ENCODE measurements at regions not wholly inside any gene's neighbourhood (a gene's known extent, or its start where the extent isn't known, plus 50 kb on each side); places are given as distances from the start of the nearest gene placed in this dataset.

DNA sequence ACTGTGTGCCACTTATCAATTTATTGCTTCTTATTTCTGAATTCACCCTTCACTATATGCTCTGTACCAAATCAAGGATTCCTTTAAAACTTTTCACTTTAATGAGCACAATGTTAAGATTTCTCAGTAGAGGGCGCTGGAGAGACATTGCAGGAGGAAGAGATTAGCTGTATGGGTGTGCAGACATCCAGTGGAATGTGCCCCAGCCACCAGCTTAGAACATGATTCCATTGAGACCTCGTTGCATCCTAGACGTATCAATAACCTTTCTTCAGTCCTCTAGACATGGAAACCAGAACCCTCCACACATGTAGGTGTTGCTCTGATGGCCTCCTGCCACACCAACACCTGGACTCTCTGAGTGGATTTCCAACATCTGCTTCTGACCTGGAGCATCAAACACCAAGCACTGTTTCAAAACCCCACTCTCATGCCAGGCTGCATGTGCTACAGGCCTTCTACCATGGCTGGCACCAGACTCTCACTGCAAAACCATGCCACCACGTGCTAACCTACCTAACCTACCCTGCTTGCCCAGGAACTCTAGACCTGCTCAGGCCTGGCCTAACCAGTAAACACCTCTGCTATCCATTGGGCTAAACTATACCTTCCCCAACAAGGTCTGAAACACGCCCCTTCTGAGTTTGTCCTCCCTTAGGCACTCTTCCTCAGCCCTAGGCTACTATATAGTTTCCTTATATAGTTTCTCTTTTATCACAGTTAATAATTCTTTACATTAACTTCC is 633.2 kb upstream of the PKDCC start:
- DNase-seq, result no peak

DNA sequence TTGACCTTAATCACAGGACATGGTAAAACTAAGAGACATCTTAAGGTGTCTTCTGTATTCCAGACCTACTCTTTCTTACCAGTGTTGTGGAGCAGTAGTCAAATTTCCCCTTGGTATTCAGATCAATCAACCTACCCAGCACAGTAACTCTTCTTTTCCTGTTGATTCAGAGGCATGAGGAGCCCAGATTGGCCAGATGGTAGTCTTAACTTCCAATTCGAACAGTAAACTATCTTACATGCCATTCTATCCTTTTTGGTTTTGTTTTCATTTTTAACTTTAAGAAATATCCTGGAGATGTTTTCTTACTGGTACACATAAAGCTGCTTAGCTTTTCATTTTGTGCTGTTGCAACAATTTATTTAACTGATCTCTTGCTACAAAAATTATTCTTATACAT is 630.3 kb upstream of the PKDCC start:
- DNase-seq, result no peak

DNA sequence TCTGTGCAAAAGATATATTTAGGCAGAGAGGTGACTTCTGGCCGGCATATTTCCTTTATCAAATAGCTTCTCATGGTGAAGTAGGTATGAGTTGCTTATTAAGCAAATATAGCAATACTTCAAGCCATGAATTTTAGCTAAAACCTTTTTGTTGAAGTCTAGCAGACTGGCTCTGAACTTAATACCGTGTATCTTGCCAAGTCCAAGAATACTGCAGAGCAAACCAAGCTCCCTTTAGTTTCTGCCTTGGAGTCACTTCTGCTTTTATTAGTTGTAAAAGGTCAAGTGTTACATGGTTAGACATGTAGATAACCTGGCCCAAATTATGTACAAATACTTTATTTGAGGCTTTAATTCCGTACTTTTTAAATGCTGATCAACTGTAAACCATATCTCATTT is 627.6 kb upstream of the PKDCC start:
- no peak for DNase-seq

DNA sequence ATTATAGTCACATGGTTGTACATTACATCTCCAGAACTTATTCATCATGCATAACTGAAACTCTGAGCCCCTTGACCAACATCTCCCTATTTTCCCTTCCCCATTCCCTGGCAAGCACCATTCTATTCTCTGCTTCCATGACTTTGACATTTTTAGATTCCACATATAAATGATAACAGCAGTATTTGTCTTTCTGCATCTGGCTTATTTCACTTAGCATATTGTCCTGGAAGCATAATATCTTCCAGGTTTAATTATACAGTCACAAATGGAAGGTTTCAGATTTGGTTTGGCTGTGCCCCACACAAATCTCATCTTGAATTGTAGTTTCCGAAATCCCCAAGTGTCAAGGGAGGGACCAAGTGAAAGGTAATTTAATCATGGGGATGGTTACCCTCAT is 626.9 kb upstream of the PKDCC start:
- no peak for DNase-seq

DNA sequence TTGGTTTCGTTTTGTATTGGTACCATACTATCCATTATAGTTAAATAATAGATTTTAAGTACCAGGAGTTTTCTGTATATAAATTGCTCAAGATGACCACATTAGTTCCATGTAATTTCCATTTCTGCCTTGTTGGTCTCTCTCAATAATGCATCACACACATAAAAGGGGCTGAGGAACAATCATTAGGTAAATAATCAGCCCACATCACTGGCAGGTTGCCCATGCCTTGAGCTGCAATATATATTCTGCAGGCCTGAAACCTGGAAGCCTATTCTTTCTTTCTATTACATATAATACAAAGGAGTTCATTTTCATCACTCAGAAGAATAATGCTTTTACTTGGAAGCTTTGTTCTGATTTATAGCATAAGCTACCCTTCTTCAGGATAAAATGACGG is 616.1 kb upstream of the PKDCC start:
- DNase-seq, result no peak

DNA sequence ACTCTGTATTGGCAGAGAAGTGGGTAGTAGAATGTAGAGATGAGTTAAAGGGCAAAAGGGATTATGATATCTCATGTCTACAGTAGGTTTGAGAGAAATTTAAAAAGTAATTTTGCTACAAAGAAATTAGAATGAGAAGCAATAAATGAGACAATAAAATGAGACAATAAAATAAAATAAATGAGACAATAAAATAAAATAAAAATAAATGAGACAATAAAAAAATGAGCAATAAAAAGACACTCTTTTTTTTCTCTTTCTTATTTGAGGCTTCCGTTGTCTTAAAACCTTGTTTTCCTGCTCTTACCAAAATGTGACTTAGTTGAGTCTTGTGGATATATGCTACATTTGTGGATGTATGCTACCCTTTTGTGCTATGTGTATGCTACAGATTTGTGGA is 615.4 kb upstream of the PKDCC start:
- DNase-seq, result no peak

DNA sequence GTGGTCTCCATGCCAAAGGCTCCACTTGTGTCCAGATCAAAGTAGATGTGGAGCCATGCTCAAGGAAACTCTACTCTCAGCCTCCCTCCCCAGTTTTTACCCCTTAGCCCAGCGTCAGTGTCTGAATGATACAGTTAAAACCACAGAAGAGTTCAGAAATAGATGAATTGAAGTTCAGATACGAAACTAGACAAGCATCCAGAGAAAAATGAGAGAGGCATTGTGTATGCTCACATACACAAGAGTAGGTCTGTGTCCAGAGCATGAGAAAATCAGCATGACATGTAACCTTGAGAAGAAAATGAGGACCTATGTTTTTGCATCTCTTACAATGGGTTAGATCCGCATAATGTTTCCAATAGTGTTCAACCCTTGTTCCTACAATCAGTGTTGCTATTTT is 612.8 kb upstream of the PKDCC start:
- DNase-seq, result no peak

DNA sequence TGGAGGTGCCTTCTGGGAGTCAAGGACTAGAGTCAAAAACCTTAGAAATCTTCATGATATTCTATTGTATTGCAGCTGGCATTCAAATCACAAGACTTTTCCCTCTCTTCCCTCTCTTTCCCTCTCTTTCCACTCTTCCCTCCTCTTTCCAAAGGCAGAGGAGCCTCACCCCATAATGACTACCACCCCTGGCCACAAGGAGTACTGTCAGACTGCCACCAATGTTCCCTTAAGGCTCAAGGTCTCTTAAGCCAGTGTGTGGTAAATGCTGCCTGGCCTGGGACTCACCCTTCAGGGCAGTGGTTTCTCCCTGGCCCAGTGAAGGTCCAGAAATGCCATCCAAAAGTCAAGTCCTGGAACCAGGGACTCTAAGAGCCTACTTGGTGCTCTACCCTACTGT is 605.9 kb upstream of the PKDCC start:
- DNase-seq, result no peak

DNA sequence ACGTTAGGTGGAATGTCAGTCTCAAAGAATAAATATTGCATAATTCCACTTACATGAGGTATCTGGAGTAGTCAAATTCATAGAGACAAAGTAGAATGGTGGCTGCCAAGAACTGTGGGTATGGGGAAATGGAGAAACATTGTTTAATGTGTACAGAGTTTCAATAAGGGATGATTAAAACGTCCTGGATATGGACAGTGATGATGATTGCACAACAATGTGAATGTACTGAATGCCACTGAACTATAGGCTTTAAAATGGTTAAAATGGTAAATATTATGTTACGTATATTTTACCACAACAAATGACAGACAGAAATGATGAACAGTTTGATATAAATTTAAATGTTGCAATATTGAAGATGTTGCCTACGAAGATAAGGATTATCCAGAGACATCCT is 602.0 kb upstream of the PKDCC start:
- no peak for DNase-seq

DNA sequence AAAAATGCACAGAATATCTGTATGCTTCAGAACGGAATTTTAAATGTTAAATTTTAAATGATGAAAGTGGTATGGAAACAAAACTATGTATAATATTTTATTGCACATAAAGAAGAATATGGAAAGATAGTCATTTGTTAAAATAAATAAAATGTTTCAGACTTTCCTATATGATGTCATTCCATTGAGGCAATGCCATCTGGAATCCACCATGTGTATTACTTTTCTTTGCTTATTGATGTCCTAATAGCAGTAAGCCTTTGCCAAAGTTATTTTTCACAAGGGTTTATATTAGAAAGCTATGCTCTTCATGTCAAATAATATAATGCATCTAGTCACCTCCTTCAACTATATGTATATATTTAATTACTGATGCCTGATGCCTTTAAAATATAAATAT is 601.6 kb upstream of the PKDCC start:
- no peak for DNase-seq

DNA sequence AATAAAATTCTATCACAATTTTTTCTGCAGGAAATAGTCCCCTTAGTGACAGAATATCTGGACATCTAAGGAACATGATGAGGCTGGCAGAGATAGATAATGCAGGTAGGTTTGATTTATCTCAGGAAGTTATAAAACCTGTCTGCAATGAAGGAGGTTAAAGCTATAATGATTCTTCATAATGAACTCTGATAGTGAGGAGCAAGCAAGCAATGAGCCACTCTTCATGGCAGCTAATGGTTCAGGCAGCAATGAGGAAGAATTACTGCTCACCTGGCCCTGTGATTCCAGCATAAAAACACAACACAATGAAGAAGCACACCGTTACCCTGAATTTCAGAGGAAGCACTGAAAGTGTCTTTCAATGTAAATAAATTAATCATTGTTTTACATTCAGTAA is 599.6 kb upstream of the PKDCC start:
- DNase-seq, result no peak

DNA sequence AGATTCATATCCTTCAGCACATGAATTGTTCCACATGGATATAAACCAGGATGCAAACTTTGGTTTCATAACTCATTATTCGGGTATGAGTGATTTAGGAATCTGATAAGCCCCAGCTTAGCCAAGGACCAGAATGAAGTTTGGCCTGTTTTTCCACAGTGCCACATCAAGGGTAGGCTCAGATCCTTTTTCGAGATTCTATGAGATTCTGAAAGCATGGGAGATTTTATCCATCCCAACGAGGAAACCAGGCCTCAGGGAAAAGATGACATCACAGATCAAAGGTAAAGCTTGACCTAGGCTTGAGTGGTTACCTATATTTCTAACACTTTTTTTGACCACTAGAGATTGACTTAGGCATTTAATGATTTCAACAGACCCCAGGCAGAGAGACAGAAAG is 590.8 kb upstream of the PKDCC start:
- DNase-seq, result no peak

DNA sequence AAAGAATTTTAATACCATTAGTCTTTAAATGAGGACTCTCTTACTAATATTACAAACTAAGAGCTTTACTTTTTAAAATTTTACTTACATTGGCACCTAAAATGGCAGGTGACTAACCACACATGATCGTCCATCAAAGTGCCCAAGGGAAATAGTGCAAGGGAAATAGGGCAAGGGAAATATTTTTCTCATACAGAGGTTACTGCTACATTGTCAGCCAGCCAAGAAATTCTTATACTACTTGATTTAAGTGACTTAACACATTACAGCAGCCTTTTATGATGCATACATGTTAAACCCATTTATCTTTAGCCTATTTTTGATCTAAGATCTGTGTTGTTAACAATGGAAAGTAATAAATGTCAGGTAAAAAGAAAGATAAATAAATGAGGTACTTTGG is 587.2 kb upstream of the PKDCC start:
- DNase-seq, result no peak

DNA sequence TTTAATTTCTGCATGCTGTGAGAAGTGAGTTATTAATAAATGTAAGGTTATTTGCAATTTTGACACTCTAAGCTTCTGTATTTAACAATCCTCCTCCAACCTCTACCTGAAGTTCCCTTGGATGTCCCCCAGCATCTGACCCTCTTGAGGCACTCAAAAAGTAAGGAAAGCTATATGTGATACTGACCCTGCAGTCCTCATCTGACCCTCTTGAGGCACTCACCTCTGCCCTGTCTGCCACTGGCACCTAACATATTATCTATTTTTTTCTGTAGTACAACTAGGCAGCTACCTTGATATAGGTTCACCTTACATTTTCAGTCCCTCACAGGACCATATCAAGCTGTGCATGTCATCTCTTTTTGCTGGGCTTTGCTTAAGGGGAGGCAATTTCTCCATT is 583.4 kb upstream of the PKDCC start:
- DNase-seq, result no peak

DNA sequence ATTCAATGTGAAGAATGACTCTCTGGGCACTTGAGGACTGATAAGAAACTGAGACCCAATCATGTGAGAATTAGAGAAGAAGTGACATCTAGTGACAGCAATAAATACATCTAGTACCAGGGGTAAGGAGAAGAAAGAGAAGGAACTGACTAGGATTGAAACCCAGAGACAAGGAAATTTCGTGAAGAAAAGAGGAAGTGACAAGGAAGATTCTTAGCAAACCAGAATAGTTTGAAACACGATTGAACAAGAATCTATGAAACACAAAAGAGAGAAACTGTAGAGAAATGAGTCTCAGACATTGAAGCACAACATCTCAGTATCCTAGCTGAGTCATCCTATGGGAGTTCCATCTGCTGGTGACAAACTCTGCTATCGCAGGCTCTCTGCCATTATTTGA is 571.9 kb upstream of the PKDCC start:
- DNase-seq, result peak in 1 of 2 donors; percentile 29

DNA sequence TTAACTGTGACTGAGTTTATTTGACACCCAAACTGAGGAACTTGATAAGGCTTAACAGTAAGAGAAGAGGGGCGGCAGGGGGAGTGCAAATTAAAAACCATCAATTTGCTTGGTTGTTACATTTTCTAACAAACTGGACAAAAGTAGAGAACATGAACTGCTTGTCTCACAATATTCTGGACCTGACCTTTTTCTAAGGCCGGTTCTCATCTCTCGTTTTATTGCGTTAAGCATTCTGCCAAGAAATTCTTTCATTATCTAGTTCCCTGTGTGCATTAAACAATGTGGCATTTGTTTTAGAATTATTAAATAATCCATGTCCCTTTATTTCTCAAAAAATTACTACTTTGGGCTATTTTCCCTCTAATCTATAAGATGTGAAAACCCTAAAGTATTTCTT is 565.2 kb upstream of the PKDCC start:
- DNase-seq, result no peak

DNA sequence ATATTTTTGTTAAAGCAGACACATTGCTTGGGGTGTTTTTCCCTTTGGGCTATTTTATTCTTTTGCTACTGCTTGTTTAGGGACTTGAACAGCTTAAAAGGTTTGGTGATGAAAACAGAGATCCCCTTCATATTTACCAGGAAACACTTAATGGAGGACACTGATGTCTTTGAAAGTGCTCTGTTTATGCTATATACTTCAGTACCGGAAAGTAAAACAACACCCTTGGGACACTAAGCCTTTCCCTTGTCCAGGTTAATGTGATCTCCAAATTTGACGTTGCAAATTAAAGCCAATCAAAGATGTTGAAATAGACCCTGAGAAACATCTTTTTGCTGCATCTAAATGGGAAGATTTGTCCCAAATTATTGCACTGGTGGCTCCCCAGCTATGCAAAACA is 564.6 kb upstream of the PKDCC start:
- DNase-seq, result no peak

DNA sequence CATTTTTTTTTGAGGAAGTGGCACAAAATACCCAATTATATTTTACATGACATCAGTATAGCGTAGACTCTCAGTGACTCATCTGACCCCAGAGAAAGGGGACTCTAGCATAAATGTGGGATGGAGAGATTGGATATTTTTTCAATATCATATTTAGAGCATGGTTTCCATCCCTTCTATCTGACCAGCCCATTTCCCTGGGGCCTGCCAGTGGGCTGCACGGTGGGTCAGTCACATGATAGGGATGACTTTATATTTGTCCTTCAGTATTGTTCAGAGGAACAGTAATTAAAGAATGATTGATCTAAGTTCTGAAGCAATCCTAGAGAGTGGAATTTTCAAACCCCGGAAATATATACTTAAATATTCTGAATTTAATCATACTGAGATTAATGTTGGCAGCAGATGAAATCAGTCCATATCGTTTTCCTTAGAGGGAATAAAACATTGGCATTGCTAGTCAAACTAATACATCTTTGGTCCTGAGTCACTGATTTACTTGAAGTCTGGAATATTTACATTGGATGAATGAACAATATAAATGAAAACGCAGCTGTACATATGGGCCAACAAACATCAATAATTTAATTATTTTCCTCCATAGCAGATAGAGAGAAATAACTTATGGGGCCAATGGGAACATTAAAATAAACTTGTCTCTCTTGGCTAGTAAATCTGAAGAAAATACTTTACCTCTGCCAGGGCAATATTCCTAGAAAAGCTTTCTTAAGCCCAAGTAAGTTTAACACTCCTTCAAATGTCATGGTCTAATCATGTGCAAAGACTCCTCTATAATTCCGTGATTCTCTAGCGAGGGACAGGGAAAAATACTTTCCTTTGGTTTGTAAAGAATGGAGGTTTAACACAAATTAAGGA is 563.6 kb upstream of the PKDCC start:
- DNase-seq, result no peak

DNA sequence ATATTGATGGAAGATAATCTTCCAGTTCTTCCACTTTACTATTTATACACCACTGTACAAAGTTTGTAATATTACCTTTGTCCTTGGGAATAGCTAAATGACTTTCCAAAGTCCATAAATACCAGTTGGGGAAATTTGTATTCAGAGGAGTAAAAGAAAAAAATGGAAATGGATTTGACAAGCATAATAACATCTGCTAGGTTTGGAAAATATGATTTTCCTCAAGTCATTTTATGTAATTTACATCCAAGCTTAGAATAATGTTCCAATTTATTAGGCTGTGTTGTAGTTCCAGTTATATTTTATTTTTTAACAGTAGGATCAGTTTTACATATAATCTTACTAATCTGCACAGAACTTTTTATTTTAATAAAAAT is 563.0 kb upstream of the PKDCC start:
- DNase-seq, result no peak

DNA sequence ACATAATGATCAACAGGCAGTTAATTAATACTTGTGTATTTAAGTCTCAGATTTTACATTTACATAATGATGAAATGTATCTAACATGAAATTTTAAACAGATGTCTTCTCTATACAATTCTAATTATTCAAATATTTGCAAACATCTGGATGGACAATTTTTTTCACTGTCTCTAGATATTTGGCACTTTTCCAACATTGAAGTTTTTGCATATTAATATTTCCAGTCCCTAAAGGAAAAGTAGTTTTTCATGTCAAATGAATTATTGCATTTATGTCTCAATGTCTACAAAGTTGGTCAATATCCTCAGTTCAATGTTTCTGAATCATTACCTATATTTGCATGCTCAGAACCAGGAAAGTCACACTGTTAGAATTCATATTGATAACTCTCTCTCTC is 560.9 kb upstream of the PKDCC start:
- no peak for DNase-seq

DNA sequence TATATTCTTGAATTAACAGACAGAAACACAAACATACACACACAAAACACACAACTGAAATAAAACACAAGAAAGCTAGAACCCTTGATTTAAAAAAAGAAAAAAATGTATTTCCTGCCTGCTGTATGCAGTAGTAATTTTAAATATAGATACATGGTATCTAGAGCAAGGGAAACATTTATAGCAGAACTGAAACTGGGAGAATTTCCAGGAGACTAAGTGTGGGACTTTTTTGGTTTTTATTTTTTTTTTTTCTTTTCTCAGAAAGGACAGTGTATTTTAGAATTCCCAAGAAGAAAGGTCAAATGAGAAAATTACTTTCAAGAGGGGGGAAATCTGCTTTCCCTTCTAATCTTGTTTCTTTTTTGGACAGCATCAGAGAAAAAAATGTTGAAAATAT is 558.9 kb upstream of the PKDCC start:
- DNase-seq, result no peak

DNA sequence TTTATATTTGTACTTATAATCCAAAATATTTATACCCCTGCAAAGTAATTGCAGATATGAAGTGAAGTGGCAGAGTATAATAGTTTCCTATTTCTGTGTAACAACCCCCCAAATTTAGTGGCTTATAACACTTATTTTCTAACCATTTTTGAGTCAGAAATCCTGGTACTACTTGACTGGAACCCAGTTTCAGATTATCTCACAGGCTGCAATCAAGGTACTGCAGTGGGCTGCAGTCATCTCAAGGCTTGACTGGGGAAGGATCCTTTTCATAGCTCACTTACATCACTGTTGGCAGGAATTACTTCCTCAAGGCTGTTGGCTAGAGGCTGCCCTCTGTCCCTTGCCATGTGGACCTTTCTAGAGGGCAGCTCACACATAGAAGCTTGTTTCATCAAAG is 558.2 kb upstream of the PKDCC start:
- no peak for DNase-seq

DNA sequence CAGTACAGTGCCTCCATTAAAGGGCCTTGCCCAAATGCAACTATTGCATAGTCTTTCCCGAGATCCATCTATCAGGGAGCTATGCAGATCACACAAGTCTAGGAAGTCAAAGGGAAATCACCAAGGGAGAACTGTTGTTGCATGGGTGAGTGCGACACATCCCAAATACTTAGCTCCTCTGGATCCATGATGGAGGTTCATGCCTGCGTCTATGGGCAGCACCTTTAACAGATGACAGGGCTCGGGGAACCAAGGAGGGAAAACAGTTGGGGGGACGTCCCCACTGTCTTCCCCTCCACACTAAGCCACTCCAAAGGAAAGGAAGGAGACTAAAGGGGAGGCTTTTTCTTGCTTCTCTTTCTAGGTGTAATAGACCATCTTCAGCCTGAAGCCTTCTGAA is 552.8 kb upstream of the PKDCC start:
- DNase-seq, result no peak

DNA sequence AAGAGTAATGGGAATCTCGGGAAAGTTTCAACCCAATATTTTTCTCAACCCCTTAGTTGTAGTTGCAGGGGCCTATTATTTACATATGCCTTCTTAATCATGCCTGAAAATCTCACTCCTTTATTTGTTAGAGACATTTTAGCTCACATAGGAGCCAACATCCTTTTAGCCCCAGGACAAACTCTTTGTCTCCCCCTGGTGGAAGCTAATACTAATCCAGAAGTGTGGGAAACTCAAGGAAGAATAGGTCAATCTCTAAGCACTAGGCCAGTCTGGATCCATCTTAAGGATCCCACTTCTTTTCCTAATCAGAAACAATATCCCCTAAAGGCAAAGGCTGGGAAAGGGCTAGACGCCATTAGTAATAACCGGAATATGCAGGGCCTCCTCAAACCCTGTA is 550.9 kb upstream of the PKDCC start:
- no peak for DNase-seq

DNA sequence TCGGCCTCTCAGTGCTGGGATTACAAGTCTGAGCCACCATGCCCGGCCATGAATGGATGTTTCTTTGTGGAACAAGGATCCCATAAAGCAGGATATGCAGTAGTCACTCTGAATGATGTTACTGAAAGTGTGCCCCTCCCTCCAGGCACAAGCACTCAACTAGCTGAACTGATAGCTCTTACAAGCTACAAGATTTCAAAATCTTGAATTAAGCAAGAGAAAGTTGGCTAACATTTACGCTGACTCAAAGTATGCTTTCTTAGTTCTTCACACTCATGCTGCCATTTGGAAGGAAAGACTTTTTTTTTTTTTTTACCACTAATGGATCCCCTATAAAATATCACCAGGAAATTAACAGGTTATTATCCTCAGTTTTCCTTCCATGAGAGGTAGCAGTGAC is 549.0 kb upstream of the PKDCC start:
- DNase-seq, result no peak
